ENCODE measurements at regions not wholly inside any gene's neighbourhood (a gene's known extent, or its start where the extent isn't known, plus 50 kb on each side); places are given as distances from the start of the nearest gene placed in this dataset.

DNA sequence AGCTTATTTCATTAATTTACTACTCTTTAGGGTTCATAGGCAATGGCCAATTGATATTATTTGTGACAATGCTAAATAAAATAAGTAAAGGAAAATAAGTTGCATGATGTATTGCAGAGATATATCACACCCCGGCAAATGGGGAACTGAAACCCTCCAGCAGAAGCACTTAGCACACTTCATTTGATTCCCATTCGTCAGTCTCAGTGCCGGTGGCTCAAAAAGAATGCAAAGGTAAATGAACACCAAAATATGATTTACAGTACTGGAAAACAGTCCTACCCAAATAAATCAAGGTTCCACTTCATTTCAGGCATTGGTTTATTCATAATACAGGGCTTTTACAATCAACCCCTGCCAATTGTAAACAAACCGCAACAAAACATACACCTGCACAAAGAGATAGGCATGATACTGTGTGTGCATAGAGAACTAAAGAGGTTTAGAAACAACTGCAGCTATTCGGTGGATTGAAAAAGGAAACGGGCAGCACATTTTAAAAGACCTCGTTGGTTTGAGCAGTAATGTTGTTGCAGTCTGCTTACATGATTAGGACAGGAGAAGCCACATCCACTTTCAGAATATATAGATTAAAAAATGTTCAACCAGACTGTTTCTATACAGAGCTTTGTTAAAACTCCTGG, 1019.2 kb downstream of the TTLL7 start:
- H3K9me3 Mint-ChIP-seq (ENCODE audit: insufficient read depth), result no peaks in the 10 kb centered on the region
- no peaks in the 10 kb centered on the region for H3K4me1 Mint-ChIP-seq (ENCODE audit: low read depth)
- ChIA-PET POLR2A (no interaction called here), CTCF (no interaction called here)
- no peaks in the 10 kb centered on the region for H3K27me3 Mint-ChIP-seq (ENCODE audit: low read depth)
- H3K4me3 Mint-ChIP-seq, result no peak overlapping the region
- H3K27ac Mint-ChIP-seq, result no peak overlapping the region
- H3K36me3 Mint-ChIP-seq (ENCODE audit: low read depth), result no peaks in the 10 kb centered on the region
- ATAC-seq (no peak), DNase-seq (no peak)

- DNase-seq, result no peak
- Mint-ChIP-seq H3K4me1 (ENCODE audit: low read depth) (no peaks in the 10 kb centered on the region), H3K36me3 (ENCODE audit: low read depth) (no peaks in the 10 kb centered on the region), H3K4me3 (no peak overlapping the region), H3K27me3 (ENCODE audit: low read depth) (no peaks in the 10 kb centered on the region), H3K27ac (no peak overlapping the region), H3K9me3 (ENCODE audit: insufficient read depth) (no peaks in the 10 kb centered on the region)
- ChIA-PET POLR2A (interaction anchor here (0.6 kb wide), 1 partner anchor 1679 kb away, joined by 3 read pairs; no protein-coding TSS in a partner anchor), CTCF (no interaction called here)
- no peak for ATAC-seq
These were observed 1020.2 kb downstream of the TTLL7 start for GRCh38 chr1:82978461-82979324.

GRCh38 chr1:82972841-82973553, 1025.9 kb downstream of the TTLL7 start:
- H3K27me3 Mint-ChIP-seq (ENCODE audit: low read depth), result no peaks in the 10 kb centered on the region
- no peaks in the 10 kb centered on the region for H3K36me3 Mint-ChIP-seq (ENCODE audit: low read depth)
- POLR2A ChIA-PET, result no interaction called here
- no peaks in the 10 kb centered on the region for H3K9me3 Mint-ChIP-seq (ENCODE audit: insufficient read depth)
- CTCF ChIA-PET, result no interaction called here
- no peak overlapping the region for H3K4me3 Mint-ChIP-seq
- no peak overlapping the region for H3K27ac Mint-ChIP-seq
- no peaks in the 10 kb centered on the region for H3K4me1 Mint-ChIP-seq (ENCODE audit: low read depth)
- DNase-seq, result no peak
- ATAC-seq, result no peak

- ATAC-seq, result no peak
These were observed 1029.6 kb downstream of the TTLL7 start for GRCh38 chr1:82969340-82969739.

GRCh38 chr1:82962658-82963057, 1036.3 kb downstream of the TTLL7 start:
- Mint-ChIP-seq H3K27ac (no peak overlapping the region), H3K36me3 (ENCODE audit: low read depth) (no peaks in the 10 kb centered on the region)
- ATAC-seq, result no peak

More at GRCh38 chr1:82969340-82969739, 1029.6 kb downstream of the TTLL7 start:
- DNase-seq, result no peak
- ChIA-PET POLR2A (no interaction called here), CTCF (no interaction called here)
- no peaks in the 10 kb centered on the region for H3K27me3 Mint-ChIP-seq (ENCODE audit: low read depth)
- no peaks in the 10 kb centered on the region for H3K9me3 Mint-ChIP-seq (ENCODE audit: insufficient read depth)
- no peaks in the 10 kb centered on the region for H3K36me3 Mint-ChIP-seq (ENCODE audit: low read depth)
- H3K4me1 Mint-ChIP-seq (ENCODE audit: low read depth), result no peaks in the 10 kb centered on the region
- no peak overlapping the region for H3K27ac Mint-ChIP-seq
- no peak overlapping the region for H3K4me3 Mint-ChIP-seq

DNA sequence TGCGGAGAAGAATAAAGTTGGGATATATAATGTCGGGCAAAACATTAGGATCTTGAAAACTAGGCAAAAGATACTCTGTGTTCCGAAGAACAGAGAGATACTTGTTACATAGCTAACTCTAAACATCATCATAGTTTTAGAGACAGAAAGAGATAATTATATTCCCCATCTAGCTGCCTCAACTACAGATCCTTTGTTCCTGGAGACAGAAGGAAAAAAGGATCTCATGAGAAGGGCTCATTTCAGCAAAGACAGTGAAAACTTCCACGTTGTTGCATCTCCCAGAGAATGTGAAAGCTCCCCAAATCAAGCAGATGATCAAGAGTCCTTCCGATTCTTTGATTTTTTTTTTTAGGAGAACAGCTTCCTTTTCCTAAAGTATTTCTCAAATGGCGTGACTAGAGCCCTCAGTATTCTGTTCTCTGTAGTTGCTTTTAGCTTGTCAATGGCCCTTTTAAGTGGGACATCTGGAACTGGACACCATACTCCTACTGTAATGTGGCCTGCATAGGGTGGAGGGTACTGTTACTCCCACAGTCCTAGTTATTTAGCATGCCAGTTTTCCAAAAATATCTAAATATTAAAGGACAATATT, 1048.2 kb downstream of the TTLL7 start:
- Mint-ChIP-seq H3K4me3 (no peak overlapping the region), H3K27me3 (ENCODE audit: low read depth) (no peaks in the 10 kb centered on the region), H3K4me1 (ENCODE audit: low read depth) (no peaks in the 10 kb centered on the region), H3K36me3 (ENCODE audit: low read depth) (no peaks in the 10 kb centered on the region), H3K27ac (no peak overlapping the region), H3K9me3 (ENCODE audit: insufficient read depth) (no peaks in the 10 kb centered on the region)
- ChIA-PET CTCF (no interaction called here), POLR2A (no interaction called here)
- ATAC-seq, result no peak
- DNase-seq, result no peak

More at GRCh38 chr1:82962658-82963057, 1036.3 kb downstream of the TTLL7 start:
- CTCF ChIA-PET, result no interaction called here
- POLR2A ChIA-PET, result no interaction called here
- H3K4me1 Mint-ChIP-seq (ENCODE audit: low read depth), result no peaks in the 10 kb centered on the region
- no peak overlapping the region for H3K4me3 Mint-ChIP-seq
- no peaks in the 10 kb centered on the region for H3K27me3 Mint-ChIP-seq (ENCODE audit: low read depth)
- DNase-seq, result no peak
- no peaks in the 10 kb centered on the region for H3K9me3 Mint-ChIP-seq (ENCODE audit: insufficient read depth)

GRCh38 chr1:82948386-82948785, 1050.5 kb downstream of the TTLL7 start:
- CTCF ChIA-PET, result no interaction called here
- no peaks in the 10 kb centered on the region for H3K9me3 Mint-ChIP-seq (ENCODE audit: insufficient read depth)
- H3K4me1 Mint-ChIP-seq (ENCODE audit: low read depth), result no peaks in the 10 kb centered on the region
- ATAC-seq, result no peak
- DNase-seq, result no peak
- H3K4me3 Mint-ChIP-seq, result no peak overlapping the region
- POLR2A ChIA-PET, result no interaction called here
- H3K27me3 Mint-ChIP-seq (ENCODE audit: low read depth), result no peaks in the 10 kb centered on the region
- no peaks in the 10 kb centered on the region for H3K36me3 Mint-ChIP-seq (ENCODE audit: low read depth)
- H3K27ac Mint-ChIP-seq, result no peak overlapping the region

- no peak overlapping the region for H3K27ac Mint-ChIP-seq
- ATAC-seq, result no peak
- H3K4me3 Mint-ChIP-seq, result no peak overlapping the region
- no peaks in the 10 kb centered on the region for H3K9me3 Mint-ChIP-seq (ENCODE audit: insufficient read depth)
- no peaks in the 10 kb centered on the region for H3K4me1 Mint-ChIP-seq (ENCODE audit: low read depth)
- no peak for DNase-seq
- no peaks in the 10 kb centered on the region for H3K36me3 Mint-ChIP-seq (ENCODE audit: low read depth)
- H3K27me3 Mint-ChIP-seq (ENCODE audit: low read depth), result no peaks in the 10 kb centered on the region
- ChIA-PET CTCF (no interaction called here), POLR2A (no interaction called here)
These were observed 1051.7 kb downstream of the TTLL7 start for GRCh38 chr1:82947278-82947677.

DNA sequence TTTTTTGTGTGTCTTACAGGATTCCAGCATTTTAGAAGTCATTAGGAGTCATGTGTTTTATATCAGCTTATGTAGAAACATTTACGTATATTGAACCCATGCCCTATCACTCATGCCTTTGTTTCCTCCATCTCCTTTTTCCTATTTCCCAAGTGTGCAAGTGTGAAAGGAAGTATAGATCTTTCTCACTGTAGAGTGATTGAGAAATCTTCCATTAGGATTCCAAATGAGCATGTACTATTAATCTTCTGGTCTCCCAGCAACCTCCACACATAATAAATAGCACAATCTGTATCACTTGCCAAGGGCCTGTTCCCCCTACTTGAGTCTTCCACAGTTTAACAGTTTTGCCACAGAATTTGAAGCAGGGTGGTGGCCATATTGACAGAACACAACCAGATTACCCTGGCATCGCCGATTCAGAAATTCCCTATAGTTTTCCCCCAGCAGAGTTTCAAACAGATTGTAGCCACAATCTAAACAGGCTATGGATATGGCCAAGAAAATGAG, 1052.8 kb downstream of the TTLL7 start:
- POLR2A ChIA-PET, result no interaction called here
- ATAC-seq (no peak), DNase-seq (no peak)
- CTCF ChIA-PET, result no interaction called here
- no peaks in the 10 kb centered on the region for H3K9me3 Mint-ChIP-seq (ENCODE audit: insufficient read depth)
- no peak overlapping the region for H3K27ac Mint-ChIP-seq
- no peaks in the 10 kb centered on the region for H3K4me1 Mint-ChIP-seq (ENCODE audit: low read depth)
- H3K27me3 Mint-ChIP-seq (ENCODE audit: low read depth), result no peaks in the 10 kb centered on the region
- no peaks in the 10 kb centered on the region for H3K36me3 Mint-ChIP-seq (ENCODE audit: low read depth)
- no peak overlapping the region for H3K4me3 Mint-ChIP-seq

DNA sequence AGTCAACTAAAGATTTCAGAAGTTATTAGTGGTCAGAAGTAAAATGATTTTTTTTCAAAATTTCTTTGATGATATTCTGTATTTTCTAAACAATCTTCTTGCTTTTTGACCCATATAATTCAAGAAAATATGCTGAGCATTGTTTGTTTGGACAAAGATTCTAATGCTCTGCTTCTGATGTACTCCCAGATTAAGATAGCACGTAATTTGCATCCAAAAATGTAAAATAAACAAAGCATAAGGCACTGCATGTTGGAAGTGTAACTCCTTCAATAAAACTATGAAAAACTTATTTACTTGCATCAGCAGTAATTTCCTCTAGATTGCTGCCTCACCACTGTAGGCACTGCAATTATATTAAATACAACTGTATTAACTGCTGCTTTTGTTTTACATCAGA, 1054.1 kb downstream of the TTLL7 start:
- DNase-seq, result no peak
- H3K9me3 Mint-ChIP-seq (ENCODE audit: insufficient read depth), result no peaks in the 10 kb centered on the region

DNA sequence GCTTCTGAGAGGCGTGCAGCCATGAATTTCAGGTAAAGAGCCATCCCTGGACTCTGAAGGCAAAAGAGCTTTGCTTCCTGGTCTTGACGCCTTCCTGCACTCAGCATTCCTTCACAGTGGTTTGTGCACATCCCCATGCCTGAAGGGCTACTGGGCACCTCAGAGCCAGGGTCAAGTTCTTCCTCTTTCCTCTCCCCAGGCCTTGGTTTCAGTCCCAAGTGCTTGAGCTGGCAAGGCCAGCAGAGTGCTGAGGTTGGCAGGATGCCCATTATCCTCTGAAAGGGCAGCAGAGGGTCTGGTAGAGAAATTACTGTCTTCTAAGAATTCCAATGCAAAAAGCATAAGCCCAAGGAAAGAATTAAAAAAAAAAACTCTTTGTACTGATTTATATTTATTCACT, 1064.9 kb downstream of the TTLL7 start:
- POLR2A ChIA-PET, result no interaction called here
- Mint-ChIP-seq H3K27me3 (ENCODE audit: low read depth) (no peaks in the 10 kb centered on the region), H3K9me3 (ENCODE audit: insufficient read depth) (no peaks in the 10 kb centered on the region), H3K4me1 (ENCODE audit: low read depth) (no peaks in the 10 kb centered on the region), H3K27ac (no peak overlapping the region), H3K4me3 (no peak overlapping the region), H3K36me3 (ENCODE audit: low read depth) (no peaks in the 10 kb centered on the region)
- ATAC-seq, result no peak
- CTCF ChIA-PET, result no interaction called here
- no peak for DNase-seq

More for the DNA sequence above, 1054.1 kb downstream of the TTLL7 start:
- Mint-ChIP-seq H3K4me1 (ENCODE audit: low read depth) (no peaks in the 10 kb centered on the region), H3K36me3 (ENCODE audit: low read depth) (no peaks in the 10 kb centered on the region), H3K4me3 (no peak overlapping the region), H3K27me3 (ENCODE audit: low read depth) (no peaks in the 10 kb centered on the region), H3K27ac (no peak overlapping the region)
- ChIA-PET POLR2A (no interaction called here), CTCF (no interaction called here)
- no peak for ATAC-seq

DNA sequence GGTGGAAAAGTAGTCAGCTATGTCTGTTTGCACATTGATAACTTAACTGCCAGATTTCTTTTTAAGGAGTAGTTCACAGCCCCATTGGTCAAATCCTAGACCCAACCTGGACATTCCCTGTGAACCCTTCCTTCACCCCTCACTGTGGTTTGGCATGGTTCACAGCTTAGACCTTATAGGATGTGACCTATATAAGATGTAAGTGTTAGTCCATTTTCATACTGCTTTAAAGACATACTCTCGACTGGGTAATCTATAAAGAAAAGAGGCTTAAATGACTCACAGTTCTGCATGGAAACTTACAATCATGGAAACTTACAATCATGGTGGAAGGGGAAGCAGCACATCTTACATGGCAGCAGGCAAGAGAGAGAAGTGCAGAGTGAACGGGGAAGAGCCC, 1066.2 kb downstream of the TTLL7 start:
- Mint-ChIP-seq H3K27me3 (ENCODE audit: low read depth) (no peaks in the 10 kb centered on the region), H3K36me3 (ENCODE audit: low read depth) (no peaks in the 10 kb centered on the region), H3K9me3 (ENCODE audit: insufficient read depth) (no peaks in the 10 kb centered on the region), H3K4me3 (no peak overlapping the region), H3K27ac (no peak overlapping the region), H3K4me1 (ENCODE audit: low read depth) (no peaks in the 10 kb centered on the region)
- ChIA-PET CTCF (no interaction called here), POLR2A (no interaction called here)
- ATAC-seq (no peak), DNase-seq (no peak)

Data from activated CD8-positive, alpha-beta T cell treated with anti-CD3 and anti-CD28 coated beads, Interleukin-2, amount 10 ng/mL, durations not matched to agents 7 days and 5 days (primary cell).